ENCODE measurements at regions not wholly inside any gene's neighbourhood (a gene's known extent, or its start where the extent isn't known, plus 50 kb on each side); places are given as distances from the start of the nearest gene placed in this dataset.

- no peak for TF ChIP-seq CTCF (IDR thresholded peaks at IDR 0.05)
- no peak for TF ChIP-seq POLR2A (IDR thresholded peaks at IDR 0.05)
These were observed 50.1 kb upstream of the CAV2 start for GRCh38 chr7:116449441-116449840.

Data from uterus (tissue), 2 donors.